Stimulated activated naive B cell treated with anti-CD40 and anti-IgM and Interleukin-4, amounts not matched to agents 10 μg/mL and 1 μg/mL and 100 μg/mL, for 72 hours (primary cell): ENCODE measurements at regions not wholly inside any gene's neighbourhood (a gene's known extent, or its start where the extent isn't known, plus 50 kb on each side); places are given as distances from the start of the nearest gene placed in this dataset.
"Not testable (repeated sequence)": the region's sequence is repeated elsewhere in the genome, so short reads cannot be mapped to it uniquely, and the experiment has no call there.

Experiments used
- ATAC-seq, 2 donors: fragments of 150-1000 bp; cut with Tn5 transposase; replicated peaks; 2 replicates each; pipeline ENCODE4 v1.10.0; 2021; ENCODE audit warnings: moderate library complexity in 1 of 2
- DNase-seq: peaks from one replicate; pipeline ENCODE4 v3.0.0; 2021
- H3K27ac Mint-ChIP-seq: one replicate; pipeline ENCODE4 v1.8.0; 2022; ENCODE audit warnings: mild to moderate bottlenecking, mixed read lengths
- H3K27me3 Mint-ChIP-seq, 2 donors: one replicate each; pipeline ENCODE4 v1.8.0; 2022; ENCODE audit warnings: mixed read lengths in 2 of 2
- H3K36me3 Mint-ChIP-seq, 2 donors: one replicate each; pipeline ENCODE4 v1.8.0; 2022; ENCODE audit warnings: mixed read lengths in 2 of 2, mild to moderate bottlenecking in 1 of 2
- H3K4me1 Mint-ChIP-seq, 2 donors: one replicate each; pipeline ENCODE4 v1.8.0; 2022; ENCODE audit warnings: mixed read lengths in 2 of 2, mild to moderate bottlenecking in 1 of 2
- H3K4me3 Mint-ChIP-seq, 2 donors: one replicate each; pipeline ENCODE4 v1.8.0; 2022; ENCODE audit warnings: mild to moderate bottlenecking in 2 of 2, mixed read lengths in 2 of 2, moderate library complexity in 1 of 2
- H3K9me3 Mint-ChIP-seq, 2 donors: one replicate each; pipeline ENCODE4 v1.8.0; 2022; ENCODE audit warnings: mixed read lengths in 2 of 2, mild to moderate bottlenecking in 1 of 2

DNA sequence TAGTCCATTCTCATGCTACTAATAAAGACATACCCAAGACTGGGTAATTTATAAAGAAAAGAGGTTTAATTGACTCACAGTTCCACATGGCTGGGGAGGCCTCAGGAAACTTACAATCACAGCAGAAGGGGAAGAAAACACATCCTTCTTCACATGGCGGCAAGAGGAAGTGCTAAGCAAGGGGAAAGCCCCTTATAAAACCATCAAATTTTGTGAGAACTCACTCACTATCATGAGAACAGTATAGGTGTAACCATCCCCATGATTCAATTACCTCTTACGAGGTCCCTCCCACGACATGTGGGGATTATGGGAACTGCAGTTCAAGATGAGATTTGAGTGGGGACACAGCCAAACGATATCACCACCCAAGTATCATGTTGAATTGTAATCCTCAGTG lies 52.7 kb upstream of the FOXO6 start:
- H3K9me3 Mint-ChIP-seq, result peaks cover 7 to 12% of the 10 kb centered on the region in 2 donors
- DNase-seq, H3K27ac Mint-ChIP-seq, H3K4me1 Mint-ChIP-seq, H3K27me3 Mint-ChIP-seq, H3K4me3 Mint-ChIP-seq, H3K36me3 Mint-ChIP-seq: not testable (repeated sequence)
- peak; percentile 46 to 53 for ATAC-seq

GRCh38 chr1:41305576-41306363 lies 55.5 kb upstream of the FOXO6 start:
- no peaks in the 10 kb centered on the region for H3K36me3 Mint-ChIP-seq
- peaks cover 7 to 12% of the 10 kb centered on the region in 2 donors for H3K9me3 Mint-ChIP-seq
- H3K27ac Mint-ChIP-seq, result no peak overlapping the region
- no peak for DNase-seq
- no peak overlapping the region for H3K4me3 Mint-ChIP-seq
- peaks cover 12 to 18% of the 10 kb centered on the region in 2 donors for H3K27me3 Mint-ChIP-seq
- H3K4me1 Mint-ChIP-seq, result no peaks in the 10 kb centered on the region
- ATAC-seq, result no peak

DNA sequence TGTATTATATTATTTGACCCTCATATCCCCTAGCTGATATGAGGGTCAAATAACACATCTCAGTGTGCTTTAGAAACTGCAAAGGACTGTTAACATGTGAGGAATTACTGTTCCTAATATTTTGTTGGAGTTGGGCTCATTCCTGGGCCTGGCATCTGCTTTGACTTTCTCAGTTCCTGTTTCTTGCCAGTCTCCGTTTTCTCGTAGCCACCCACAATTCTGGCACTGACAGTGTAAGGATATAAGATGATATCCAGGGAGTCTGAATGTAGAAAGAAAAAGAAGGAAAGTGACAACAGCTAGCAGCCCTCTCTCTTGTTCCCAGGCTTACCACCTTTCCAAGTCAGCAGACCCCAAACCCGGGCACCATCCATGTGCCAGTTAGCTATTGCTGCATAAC lies 54.4 kb upstream of the SCMH1 start:
- H3K27ac Mint-ChIP-seq, result no peak overlapping the region
- DNase-seq (no peak), ATAC-seq (no peak)
- peaks cover 8 to 10% of the 10 kb centered on the region in 2 donors for H3K27me3 Mint-ChIP-seq
- no peaks in the 10 kb centered on the region for H3K4me1 Mint-ChIP-seq
- H3K9me3 Mint-ChIP-seq, result no peaks in the 10 kb centered on the region
- no peak overlapping the region for H3K4me3 Mint-ChIP-seq
- H3K36me3 Mint-ChIP-seq, result no peaks in the 10 kb centered on the region

GRCh38 chr1:41294216-41294615 lies 52.1 kb upstream of the SCMH1 start:
- no peak for ATAC-seq
- Mint-ChIP-seq H3K9me3 (no peaks in the 10 kb centered on the region), H3K27me3 (peaks cover 27 to 30% of the 10 kb centered on the region in 2 donors), H3K4me3 (no peak overlapping the region), H3K4me1 (no peaks in the 10 kb centered on the region), H3K27ac (no peak overlapping the region), H3K36me3 (no peaks in the 10 kb centered on the region)
- no peak for DNase-seq

DNA sequence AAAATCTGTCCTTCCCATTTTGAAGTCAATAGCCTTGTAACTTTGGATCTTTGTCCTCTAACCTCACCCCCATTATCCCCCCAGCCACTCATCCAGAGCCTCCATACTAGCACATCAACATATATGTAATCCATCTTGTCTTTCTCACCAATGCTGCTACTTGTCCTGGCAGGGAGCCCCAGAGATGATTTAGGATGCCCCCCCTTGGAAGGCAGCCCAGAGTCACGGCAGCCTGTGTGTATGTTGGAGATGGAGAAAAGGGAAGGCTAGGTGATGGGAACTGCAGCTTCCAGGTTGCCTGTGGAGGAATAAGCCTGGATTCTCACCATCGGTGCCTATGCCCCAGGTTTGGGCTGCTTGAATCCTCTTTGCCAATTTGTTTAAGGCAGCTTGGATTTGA lies 51.7 kb upstream of the SCMH1 start:
- no peak overlapping the region for H3K4me3 Mint-ChIP-seq
- no peak overlapping the region for H3K27ac Mint-ChIP-seq
- no peak for DNase-seq
- H3K27me3 Mint-ChIP-seq, result peaks cover 29 to 32% of the 10 kb centered on the region in 2 donors
- no peaks in the 10 kb centered on the region for H3K4me1 Mint-ChIP-seq
- no peaks in the 10 kb centered on the region for H3K9me3 Mint-ChIP-seq
- no peak for ATAC-seq
- H3K36me3 Mint-ChIP-seq, result no peaks in the 10 kb centered on the region
